ENCODE measurements at regions not wholly inside any gene's neighbourhood (a gene's known extent, or its start where the extent isn't known, plus 50 kb on each side); places are given as distances from the start of the nearest gene placed in this dataset.

DNA sequence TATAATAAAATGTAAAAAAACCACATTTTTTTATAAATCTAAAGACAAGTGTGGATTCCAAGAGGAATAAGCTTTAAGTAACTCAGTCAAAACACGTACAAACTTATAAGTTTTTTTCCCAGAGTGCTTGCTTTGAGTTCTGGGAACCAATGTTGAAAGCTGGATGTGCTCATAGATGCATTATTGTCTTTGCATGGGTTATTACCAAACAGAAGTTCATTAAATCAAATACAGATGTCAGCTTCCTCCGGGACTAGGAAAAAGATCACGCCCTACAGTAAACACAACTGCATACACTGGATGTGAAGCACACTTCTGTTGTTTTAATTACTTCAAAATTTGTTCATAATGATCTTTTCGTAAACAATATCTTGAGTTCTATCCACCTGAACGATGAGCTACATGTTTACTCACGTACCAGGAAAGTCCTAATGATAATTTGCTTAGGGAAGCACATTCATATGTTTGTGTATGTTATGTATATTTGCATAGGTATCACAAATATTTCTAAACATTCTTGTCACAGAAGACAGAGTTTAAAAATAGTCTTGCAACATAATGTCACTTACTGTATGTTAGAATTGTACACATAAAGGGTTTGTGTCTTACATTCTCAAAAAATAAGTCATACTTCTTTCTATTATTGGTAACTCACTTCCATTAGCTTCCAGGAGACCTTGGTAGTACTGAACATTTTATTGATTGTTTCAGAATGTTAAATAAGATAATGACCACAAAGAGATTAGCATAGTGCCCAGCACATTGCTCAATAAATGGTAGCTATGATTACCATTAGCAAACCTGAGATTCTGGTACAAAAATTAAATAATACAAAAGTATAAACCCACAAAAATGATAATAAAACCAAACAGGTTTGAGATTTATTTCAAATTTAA is 427.4 kb downstream of the CETN3 start:
- DNase-seq = no peak

DNA sequence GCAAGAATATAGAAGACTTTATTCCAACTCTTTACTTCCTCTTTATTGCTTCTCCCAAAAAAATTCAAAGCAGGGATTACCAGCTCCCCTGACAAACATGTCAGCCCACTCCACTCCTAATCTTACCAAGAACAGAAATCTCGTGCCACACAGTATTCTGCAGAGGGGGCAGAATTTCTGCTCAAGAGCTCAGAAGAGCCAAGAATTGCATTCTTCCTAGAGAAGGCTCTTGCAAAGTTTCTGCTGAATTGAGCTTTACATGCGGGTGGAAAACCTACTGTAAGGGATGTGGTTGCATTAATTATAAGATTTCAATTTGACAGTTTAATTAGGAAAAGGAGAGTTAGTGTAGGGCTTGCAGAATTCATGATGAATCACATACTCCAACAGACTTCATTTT is 428.5 kb downstream of the CETN3 start:
- no peak for DNase-seq

DNA sequence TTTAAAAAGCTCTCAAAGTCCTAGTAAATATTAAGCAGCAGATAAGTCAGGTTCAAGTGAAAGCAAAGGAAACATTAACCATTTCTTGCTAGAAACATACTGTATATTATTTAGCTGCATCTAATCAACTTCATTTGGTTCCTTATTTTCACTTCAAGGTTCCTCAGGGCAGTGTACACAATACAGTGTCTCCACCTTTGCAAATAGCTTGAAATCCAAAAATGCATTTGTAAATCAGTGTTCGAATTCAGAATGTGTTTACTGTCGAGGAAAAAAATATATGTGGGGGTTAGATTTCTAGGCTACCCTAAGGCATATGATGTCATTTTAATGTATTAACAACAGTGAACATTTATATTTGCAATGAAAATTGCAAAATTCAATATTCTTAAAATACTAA is 436.0 kb downstream of the CETN3 start:
- no peak for DNase-seq

DNA sequence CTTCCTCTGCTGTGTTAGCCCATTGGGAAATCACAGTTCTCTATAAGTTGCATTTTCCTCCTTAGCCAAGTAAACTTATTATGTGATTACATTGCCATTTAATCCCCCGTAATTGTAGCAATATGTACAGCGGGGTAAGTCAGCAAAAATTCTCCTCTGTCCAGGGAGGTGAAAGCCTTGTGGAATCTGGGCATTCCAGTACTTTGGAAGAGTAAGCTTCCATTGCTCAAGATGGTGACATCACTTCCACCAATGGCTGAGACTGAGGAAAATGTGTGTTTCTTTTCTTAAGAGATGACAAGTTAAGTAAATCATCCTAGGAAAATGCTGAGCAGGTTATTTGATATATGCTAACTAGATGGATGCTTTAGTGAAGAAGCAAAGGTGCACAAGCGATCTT is 436.7 kb downstream of the CETN3 start:
- no peak for DNase-seq

DNA sequence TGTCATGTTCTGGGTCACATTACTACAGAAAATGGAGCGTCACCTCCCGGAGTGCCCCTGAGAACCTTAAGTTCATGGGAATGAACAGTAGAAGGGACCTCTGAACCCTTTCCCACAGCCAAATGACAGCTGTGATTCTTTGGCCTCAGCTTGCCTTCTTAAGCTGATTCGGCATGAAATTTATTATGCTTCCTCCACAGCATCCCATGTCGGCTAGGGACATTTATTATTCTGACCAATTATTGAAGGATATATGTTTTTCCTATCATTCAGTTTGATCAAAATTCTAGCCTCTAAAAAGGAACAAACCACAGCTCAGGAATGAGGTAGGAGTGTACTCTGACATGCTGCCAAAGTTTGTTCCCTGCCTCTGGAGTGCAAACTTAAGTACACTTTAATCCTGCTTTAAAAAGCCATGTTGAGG is 440.6 kb downstream of the CETN3 start:
- DNase-seq = no peak

DNA sequence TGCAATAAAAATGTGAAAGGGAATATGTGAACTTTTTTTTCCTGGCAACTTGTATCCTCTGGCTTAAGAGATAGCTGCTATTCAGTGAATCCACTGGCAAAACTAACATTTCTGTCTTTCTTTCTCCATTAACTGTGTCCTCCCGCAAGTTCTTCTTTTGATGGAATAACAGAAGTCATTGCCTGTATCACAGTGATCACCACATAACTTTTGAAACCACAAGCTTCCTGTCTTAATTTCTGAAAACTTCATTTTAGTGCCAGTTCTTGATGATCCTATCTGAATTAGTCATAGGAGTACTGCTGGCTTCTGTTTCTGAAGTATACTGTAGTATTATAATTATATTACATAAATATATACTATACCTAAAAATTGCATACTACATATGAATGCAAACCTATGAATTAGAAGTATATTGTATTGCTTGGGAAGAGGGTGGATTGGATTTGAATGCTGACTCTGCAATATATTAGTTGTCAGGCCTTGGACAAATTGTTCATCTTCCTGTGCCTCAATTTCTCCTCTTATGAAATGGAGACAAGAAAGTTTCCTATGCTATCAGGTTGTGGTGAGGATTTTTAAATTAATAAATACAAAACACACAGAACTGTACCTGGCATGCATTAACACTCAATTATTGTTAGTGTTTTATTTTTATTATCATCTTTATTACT is 441.6 kb downstream of the CETN3 start:
- DNase-seq = no peak

DNA sequence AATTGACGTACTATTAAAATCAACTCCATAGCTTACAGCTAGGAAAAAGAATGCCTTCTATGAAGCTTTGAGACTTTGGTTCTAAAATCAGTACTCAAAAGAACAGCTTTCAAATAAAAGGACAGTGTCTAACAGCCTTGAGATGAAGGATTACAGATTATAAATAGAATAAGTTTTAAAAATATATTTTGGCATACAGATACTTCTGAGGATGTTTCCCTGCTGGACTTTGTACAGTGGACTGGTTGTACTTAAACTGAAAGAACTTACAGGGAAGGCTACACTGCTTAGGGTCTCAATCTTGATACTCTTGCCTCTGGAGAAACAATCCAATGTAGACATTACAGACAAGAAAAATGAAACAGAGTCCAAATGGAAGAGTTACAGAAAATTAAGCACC is 452.7 kb downstream of the CETN3 start:
- no peak for DNase-seq

DNA sequence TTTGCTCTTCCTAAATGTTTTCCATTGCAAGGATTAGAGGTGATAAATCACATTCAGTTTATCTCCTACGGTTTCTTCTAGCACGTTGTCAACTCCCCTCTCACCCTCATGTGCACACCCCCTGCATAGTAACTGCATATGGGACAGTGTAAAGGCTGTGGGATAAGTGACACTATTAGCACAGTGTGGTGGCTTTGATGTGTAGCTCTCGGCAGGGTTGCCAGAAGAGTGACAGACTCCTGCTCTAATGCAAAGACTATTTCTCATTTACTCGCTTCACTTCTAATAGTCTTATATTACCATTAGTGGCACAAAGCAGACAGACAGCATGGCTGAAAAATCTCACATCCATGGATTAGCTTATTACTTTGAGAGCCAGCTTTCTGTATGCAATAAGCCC is 454.6 kb downstream of the CETN3 start:
- no peak for DNase-seq

DNA sequence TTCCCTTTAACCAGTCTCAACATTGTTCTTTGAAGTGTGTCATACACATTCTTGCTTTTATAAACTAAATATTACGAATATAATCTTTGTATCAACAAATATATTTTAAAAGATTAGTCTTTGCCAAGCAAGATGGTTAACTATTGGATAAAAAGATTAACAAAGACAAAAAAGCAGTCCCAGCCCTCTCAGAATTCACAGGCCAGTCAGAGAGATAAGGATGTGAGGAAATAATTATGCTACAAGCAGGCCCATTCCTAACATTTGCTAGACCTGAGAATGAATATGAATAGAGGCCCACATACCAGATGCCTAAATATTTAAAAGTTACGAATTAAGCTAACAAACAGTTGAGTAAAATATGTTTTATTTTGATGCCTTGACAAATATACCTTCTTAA is 457.7 kb downstream of the CETN3 start:
- DNase-seq = no peak

DNA sequence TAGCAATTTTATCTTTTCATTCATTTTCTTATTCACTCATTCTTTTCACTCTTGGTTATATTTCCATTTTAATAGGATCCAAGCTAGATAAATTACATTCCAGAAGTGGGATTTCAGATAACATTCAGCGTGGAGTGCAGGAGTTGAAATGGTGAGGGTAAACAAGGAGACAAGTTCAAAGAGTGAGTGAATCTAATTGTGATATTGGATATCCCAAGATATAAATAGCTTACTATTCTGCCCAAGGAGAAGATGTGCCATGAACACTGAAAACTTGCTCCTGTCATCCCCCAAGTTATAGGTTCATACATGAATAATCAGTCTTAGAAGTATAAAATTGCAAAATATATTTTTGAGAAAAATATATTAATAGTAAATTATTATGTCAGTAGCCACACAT is 459.3 kb downstream of the CETN3 start:
- no peak for DNase-seq

DNA sequence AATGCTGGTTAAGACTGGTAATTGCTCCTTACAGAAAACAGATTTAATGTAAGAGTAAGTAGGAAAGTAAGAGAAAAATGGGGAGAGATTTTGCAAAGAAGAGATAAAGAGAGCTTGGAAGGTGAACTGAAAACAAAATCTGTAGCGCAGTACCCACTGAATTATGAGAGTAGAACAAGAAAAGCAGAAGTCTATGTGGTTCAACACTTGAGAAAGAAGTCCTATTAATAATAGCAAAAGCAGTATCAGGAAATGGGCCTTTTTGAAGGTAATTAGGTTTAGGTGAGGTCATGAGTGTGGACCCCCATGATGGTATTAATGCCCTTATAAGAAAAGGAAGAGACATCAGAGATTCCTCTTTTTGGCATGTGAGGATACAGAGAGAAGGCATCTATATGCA is 460.6 kb downstream of the CETN3 start:
- no peak for DNase-seq

DNA sequence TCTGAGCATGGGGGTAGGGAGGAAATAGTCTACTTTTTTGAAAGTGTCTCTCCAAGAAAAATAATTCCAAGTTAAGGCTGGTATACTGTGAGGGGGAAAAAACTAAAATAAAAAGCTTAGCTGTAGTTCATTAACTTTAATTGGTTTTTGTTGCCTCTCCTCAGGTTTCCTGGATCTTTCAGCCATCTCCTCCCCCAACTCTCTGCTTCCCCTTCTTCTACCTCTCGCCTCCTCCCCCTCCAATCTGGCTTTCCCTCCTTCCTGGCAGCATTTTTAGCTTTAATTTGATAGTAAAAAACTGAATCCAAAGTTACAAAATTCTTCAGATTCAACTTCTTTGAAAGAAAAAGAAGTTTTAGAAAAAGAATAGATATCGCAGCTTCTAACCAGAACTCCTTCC is 462.6 kb downstream of the CETN3 start:
- no peak for DNase-seq

DNA sequence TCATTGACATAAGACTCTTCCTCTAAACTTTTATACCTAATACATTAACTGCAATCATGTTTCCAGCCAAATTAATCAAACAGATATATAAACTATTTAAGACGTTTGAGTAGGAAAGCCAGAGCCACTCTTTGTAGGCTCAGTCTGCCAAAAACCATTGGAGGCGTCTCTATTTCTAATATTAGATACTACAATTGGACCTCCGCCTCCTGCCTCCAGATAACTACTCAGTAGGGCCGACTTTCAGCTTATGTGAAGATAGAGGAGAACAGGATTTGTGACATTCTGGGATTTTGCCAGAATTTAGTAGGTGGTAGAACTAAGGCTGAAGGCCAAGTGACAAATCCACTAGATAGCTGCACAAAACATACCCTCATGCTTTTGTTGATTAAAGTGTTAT is 463.0 kb downstream of the CETN3 start:
- DNase-seq = no peak

DNA sequence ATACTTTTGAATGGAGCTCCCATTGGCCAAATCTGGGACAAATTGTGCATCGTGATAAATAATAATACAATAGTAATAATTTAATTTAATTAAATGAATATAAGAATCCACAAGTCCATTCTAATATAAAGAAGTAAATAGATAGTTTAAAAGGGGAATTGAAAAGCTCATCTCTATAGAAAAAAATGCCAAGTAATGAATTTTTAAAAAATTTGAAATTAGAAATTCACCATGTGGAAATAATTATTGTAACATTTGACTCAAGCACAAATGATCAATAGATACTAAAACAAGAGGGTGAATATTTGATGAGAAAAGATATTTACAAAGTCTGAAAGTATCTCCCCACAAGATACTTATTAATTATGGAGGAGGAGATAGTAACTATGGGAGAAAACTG is 467.4 kb downstream of the CETN3 start:
- no peak for DNase-seq

DNA sequence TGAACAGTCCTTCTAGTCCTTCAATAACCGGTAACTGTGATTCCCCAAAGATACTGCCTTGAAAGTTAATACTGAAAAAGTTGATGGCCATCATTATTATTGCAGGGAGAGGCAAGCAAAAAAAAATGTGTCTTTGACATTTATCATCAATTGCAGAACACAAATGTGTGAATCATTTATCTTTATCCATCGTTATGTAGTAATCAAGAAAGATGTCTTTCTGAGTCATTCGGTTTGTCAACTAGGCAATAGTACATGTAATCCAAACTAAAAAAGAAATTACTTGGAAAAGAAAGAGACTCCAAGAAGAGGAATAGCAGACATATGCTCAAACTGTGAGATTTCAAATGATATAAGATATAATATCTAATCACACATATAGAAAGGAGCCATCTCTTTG is 473.0 kb downstream of the CETN3 start:
- no peak for DNase-seq

DNA sequence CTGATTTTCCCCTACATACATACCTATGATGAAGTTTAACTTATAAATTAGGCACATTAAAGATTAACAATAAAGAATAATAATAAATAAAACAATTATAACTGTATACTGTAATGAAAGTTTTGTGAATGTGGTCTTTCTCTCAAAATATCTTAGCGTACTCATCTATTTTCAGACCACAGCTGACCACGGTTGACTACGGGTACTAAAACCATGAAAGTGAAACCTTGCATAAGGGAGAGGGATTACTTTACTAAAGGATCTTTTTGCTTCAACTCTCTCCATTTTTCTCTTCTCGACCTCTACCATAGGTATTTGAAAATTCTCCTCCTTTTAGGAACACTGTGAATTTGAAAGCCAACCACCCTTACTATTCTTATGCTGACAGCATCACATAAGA is 475.5 kb downstream of the CETN3 start:
- no peak for DNase-seq

DNA sequence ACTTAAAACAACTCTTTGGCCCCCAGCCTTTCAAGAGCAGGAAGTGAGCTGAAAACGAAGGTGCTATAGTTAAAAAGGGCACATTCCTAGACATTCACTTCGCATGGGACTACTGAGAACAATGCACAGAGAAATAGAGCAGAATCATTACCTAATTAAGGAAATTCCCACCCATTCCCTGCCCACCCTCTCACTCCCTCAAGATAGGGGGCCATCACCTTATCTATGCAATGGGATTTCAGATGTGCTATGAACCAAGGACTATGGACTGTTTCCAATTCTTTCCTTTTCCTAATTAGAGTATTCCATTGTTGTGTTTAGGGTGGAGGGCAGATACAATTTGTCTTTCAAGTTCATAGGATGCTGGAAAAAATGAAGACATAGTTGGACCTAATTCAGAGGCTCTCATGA is 476.8 kb downstream of the CETN3 start:
- no peak for DNase-seq

DNA sequence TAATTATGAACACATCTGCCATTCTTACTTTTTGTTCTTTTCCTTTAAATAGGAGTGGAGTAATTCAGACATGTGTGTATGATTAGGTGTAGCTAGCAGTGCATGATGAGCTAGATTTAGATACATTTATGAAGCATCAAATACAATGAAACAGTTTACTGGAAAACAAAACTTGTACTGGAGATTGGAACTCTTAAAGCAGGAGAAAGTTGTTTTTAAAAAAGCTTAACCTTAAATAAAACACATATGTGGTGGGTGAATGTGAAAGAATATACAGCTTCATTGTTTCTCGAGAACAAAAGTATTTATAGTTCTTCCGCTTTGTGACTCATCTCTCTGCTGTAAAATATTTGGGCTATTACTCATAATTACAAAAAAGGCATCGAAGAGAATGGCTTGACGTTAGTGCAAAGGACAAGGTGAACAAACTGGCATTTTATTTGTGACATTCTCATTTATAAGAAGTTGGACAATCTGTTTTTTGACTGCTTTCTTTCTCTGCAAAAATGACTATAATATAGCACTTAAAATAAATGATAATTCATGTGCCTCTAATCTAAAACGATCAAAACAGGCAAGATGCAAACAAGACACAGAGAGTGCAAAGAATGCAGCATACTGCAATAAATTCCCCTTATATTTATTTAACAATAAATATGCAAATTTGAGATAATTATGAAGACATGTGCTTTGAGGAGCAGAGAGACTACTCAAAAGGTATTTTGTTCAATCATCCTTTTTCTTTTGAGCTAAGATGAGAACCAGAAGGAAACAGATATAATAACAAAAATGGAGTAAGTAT is 478.8 kb downstream of the CETN3 start:
- DNase-seq = no peak

DNA sequence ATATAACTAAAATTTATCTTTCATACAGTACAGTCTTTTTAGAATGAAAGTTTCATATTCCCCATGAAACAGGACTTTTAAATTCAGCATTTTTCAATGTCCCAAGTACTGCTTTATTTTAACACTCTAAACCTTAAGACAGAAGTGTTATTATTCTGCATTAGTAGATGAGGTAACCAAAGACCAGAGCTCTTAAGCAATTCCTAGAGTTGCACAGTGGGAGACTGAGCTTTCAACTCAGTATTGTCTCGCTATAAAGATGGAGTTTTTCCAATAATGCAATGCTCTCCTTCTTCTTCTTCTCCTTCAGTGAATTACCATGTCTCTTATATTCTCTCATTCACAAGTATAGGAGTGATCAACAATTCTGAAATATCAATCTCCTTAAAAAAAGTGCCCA is 479.7 kb downstream of the CETN3 start:
- no peak for DNase-seq

DNA sequence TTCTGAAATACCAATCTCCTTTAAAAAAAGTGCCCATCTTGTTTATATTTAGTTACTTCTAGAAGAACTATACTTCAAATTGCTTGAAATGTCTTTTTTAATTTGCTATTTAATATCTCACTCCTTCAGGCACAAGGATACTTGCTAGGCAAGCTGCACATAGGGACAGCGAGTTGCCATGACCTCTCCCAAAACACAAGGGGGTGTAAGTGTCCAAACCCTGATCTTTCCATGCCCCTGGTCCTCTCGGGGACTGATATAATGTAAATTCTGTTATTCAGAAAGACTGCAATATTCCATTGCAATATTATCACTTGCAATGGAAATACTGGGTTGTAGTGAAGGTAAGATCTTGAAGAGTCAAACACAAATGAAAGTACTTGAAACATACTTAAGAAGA is 480.4 kb downstream of the CETN3 start:
- DNase-seq = no peak

DNA sequence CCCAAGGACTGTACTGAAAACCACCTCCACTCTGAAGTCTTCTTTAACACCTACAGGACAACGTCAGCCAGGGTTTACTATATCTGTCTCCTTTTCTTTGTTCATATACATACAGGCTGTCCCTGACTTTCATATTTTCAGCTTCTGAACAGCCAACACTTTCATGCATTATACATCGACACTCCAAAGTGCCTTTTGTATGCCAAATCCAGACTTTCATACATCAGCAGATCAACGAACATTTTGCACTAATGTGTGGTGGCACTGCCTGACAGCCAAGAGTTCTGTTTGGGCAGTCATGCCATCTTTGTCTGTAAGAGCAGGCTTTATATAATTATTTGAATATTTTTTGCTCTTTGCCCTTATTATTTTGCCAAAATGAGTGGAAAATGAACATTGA is 487.4 kb downstream of the CETN3 start:
- DNase-seq = no peak

DNA sequence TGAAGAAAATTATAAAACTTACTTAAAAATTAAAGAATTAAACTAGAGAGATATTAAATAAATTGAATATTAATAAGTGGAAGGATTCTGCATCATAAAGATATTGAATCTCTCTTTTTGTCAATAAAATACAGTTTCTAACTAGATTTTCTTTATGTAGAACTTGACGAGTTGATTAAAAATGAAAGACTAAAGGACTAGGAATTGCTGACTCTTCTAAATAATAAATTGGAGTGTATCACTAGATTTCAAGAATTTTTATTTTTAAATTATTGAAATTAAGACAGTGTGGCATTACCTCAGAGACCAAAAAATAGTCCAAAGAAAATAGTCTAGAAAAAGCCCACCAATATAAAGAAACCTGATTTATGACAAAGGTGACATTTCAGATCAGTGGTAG is 492.4 kb downstream of the CETN3 start:
- DNase-seq = no peak

DNA sequence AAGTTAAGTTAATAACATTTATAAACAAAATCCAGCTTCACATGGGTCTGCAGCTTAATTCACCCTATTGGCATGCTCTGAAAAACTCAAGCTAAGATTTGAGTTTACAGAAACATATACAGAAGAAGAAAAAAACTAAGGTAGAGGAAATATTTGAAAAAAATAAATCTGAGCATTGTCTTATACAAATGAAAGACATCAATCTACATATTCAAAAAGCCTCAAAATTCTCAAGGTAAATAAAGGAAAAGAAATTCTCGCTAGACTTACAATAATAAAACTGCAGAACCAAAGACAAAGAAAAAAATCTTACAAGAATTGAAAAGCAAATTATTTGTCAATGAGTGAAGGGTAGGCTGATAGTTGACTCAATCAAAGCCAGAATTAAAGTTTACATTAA is 493.4 kb downstream of the CETN3 start:
- DNase-seq = no peak

DNA sequence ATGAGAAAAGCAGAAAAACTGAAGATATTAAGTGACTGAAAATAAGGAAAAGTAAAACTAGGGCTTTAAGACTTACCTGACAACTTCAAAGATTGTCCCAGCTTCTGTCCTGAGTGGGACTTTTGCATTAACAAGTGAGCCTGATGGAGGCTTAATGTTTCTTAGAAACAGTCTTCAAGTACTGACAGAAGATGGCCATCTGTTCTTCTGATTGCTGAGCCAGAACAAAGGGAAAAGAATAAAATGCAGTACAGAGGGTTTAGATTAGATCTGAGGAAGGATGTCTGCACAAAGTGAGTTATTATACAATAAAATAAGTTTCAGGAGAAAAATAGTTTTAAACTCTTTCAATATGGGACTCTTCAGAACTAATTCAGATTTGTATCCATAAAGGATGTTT is 500.7 kb downstream of the CETN3 start:
- no peak for DNase-seq

Data from CD4-positive, alpha-beta T cell treated with Interleukin-17A for 1 hour (primary cell).